ENCODE measurements at regions not wholly inside any gene's neighbourhood (a gene's known extent, or its start where the extent isn't known, plus 50 kb on each side); places are given as distances from the start of the nearest gene placed in this dataset.
A peak's percentile ranks its signal among the peaks of the same experiment; 100 is the strongest.

- Mint-ChIP-seq H3K36me3 (ENCODE audit: insufficient read depth, unreplicated experiment) (no peaks in the 10 kb centered on the region), H3K4me3 (ENCODE audit: unreplicated experiment) (no peak overlapping the region), H3K4me1 (ENCODE audit: insufficient read depth, unreplicated experiment) (no peaks in the 10 kb centered on the region), H3K27ac (ENCODE audit: low read depth, unreplicated experiment) (no peak overlapping the region), H3K9me3 (ENCODE audit: unreplicated experiment) (peaks cover 12% of the 10 kb centered on the region), H3K27me3 (ENCODE audit: insufficient read depth, unreplicated experiment) (no peaks in the 10 kb centered on the region)
- TF ChIP-seq CTCF (IDR thresholded peaks at IDR 0.05; ENCODE audit: unreplicated experiment) = no peak
- no peak for DNase-seq (ENCODE audit: unreplicated experiment)
- CTCF ChIA-PET = no interaction called here
- POLR2A ChIA-PET = no interaction called here
- intact Hi-C loops (cut with micrococcal nuclease) = no loop called here
- BruUV-seq (replicated peaks) = no TSS peak
Observed at GRCh38 chr1:104906141-104906540, 1156.4 kb downstream of the AMY1C start.

GRCh38 chr1:104919188-104919587 is 1169.5 kb downstream of the AMY1C start:
- intact Hi-C loops (cut with micrococcal nuclease) = loop anchor here (10.0 kb wide), 1 partner anchor 114 kb away; no protein-coding TSS in a partner anchor
- BruUV-seq (replicated peaks) = no TSS peak
- ChIA-PET CTCF (interaction anchor here (0.8 kb wide), 1 partner anchor 856 kb away, joined by 3 read pairs; no protein-coding TSS in a partner anchor), POLR2A (no interaction called here)
- Mint-ChIP-seq H3K36me3 (ENCODE audit: insufficient read depth, unreplicated experiment) (no peaks in the 10 kb centered on the region), H3K4me1 (ENCODE audit: insufficient read depth, unreplicated experiment) (no peaks in the 10 kb centered on the region), H3K9me3 (ENCODE audit: unreplicated experiment) (no peaks in the 10 kb centered on the region), H3K27me3 (ENCODE audit: insufficient read depth, unreplicated experiment) (peaks cover 35% of the 10 kb centered on the region), H3K27ac (ENCODE audit: low read depth, unreplicated experiment) (no peak overlapping the region), H3K4me3 (ENCODE audit: unreplicated experiment) (no peak overlapping the region)
- DNase-seq (ENCODE audit: unreplicated experiment) = no peak
- TF ChIP-seq CTCF (IDR thresholded peaks at IDR 0.05; ENCODE audit: unreplicated experiment) = no peak

- Mint-ChIP-seq H3K4me3 (ENCODE audit: unreplicated experiment) (no peak overlapping the region), H3K27me3 (ENCODE audit: insufficient read depth, unreplicated experiment) (peaks cover 22% of the 10 kb centered on the region), H3K36me3 (ENCODE audit: insufficient read depth, unreplicated experiment) (no peaks in the 10 kb centered on the region), H3K4me1 (ENCODE audit: insufficient read depth, unreplicated experiment) (no peaks in the 10 kb centered on the region), H3K9me3 (ENCODE audit: unreplicated experiment) (no peaks in the 10 kb centered on the region), H3K27ac (ENCODE audit: low read depth, unreplicated experiment) (no peak overlapping the region)
- POLR2A ChIA-PET = no interaction called here
- CTCF ChIA-PET = interaction anchor here (0.6 kb wide), 1 partner anchor 790 kb away, joined by 4 read pairs; no protein-coding TSS in a partner anchor
- intact Hi-C loops (cut with micrococcal nuclease) = loop anchor here (10.0 kb wide), 2 partner anchors 57 to 63 kb away; no protein-coding TSS in a partner anchor
- BruUV-seq (replicated peaks) = no TSS peak
- TF ChIP-seq CTCF (IDR thresholded peaks at IDR 0.05; ENCODE audit: unreplicated experiment) = no peak
- DNase-seq (ENCODE audit: unreplicated experiment) = peak; percentile 11
Observed at GRCh38 chr1:104921525-104921924, 1171.8 kb downstream of the AMY1C start.

GRCh38 chr1:104923075-104923474 is 1173.4 kb downstream of the AMY1C start:
- TF ChIP-seq CTCF (IDR thresholded peaks at IDR 0.05; ENCODE audit: unreplicated experiment) = no peak
- peaks cover 14% of the 10 kb centered on the region for H3K27me3 Mint-ChIP-seq (ENCODE audit: insufficient read depth, unreplicated experiment)
- no TSS peak for BruUV-seq (replicated peaks)
- ChIA-PET POLR2A (no interaction called here), CTCF (interaction anchor here (0.6 kb wide), 1 partner anchor 124 kb away, joined by 3 read pairs; no protein-coding TSS in a partner anchor)
- no peaks in the 10 kb centered on the region for H3K9me3 Mint-ChIP-seq (ENCODE audit: unreplicated experiment)
- H3K4me1 Mint-ChIP-seq (ENCODE audit: insufficient read depth, unreplicated experiment) = no peaks in the 10 kb centered on the region
- H3K4me3 Mint-ChIP-seq (ENCODE audit: unreplicated experiment) = no peak overlapping the region
- H3K27ac Mint-ChIP-seq (ENCODE audit: low read depth, unreplicated experiment) = no peak overlapping the region
- intact Hi-C loops (cut with micrococcal nuclease) = loop anchor here (10.0 kb wide), 2 partner anchors 58 to 62 kb away; no protein-coding TSS in a partner anchor
- DNase-seq (ENCODE audit: unreplicated experiment) = no peak
- no peaks in the 10 kb centered on the region for H3K36me3 Mint-ChIP-seq (ENCODE audit: insufficient read depth, unreplicated experiment)

All from MCF 10A (cell line).